H9 (cell line): ENCODE measurements at regions not wholly inside any gene's neighbourhood (a gene's known extent, or its start where the extent isn't known, plus 50 kb on each side); places are given as distances from the start of the nearest gene placed in this dataset.

Source experiments
- DNase-seq: peaks from one replicate; pipeline ENCODE4 v3.0.0-alpha.2; 2017
- H2AFZ ChIP-seq: one replicate; pipeline ENCODE4 v1.6.1; 2013; ENCODE audit warnings: mild to moderate bottlenecking, low read length, control low read depth, moderate library complexity
- H2AK5ac ChIP-seq: 2 replicates; pipeline ENCODE4 v1.6.1; 2013; ENCODE audit warnings: low read length, control low read depth, mixed read lengths; ENCODE audit not compliant: insufficient read length
- H2BK120ac ChIP-seq: one replicate; pipeline ENCODE4 v1.6.1; 2013; ENCODE audit warnings: low read depth, mild to moderate bottlenecking, low read length, control low read depth, inconsistent platforms; ENCODE audit not compliant: poor library complexity, severe bottlenecking
- H2BK12ac ChIP-seq: 2 replicates; pipeline ENCODE4 v1.6.1; 2013; ENCODE audit warnings: low read length, control low read depth, mixed read lengths, low read depth; ENCODE audit not compliant: insufficient read length
- H2BK15ac ChIP-seq: 2 replicates; pipeline ENCODE4 v1.6.1; 2013; ENCODE audit warnings: low read depth, low read length, control low read depth
- H2BK20ac ChIP-seq: one replicate; pipeline ENCODE4 v1.6.1; 2013; ENCODE audit warnings: low read depth, mild to moderate bottlenecking, low read length, control low read depth, inconsistent platforms; ENCODE audit not compliant: poor library complexity, severe bottlenecking
- H2BK5ac ChIP-seq: 2 replicates; pipeline ENCODE4 v1.6.1; 2013; ENCODE audit warnings: low read length, control low read depth, mixed read lengths; ENCODE audit not compliant: insufficient read length
- H3K14ac ChIP-seq: 2 replicates; pipeline ENCODE4 v1.6.1; 2013; ENCODE audit warnings: low read length, control low read depth; ENCODE audit not compliant: insufficient read depth
- H3K18ac ChIP-seq: 2 replicates; pipeline ENCODE4 v1.6.1; 2013; ENCODE audit warnings: low read depth, mild to moderate bottlenecking, mixed read lengths, low read length, control low read depth; ENCODE audit not compliant: insufficient read length
- H3K23ac ChIP-seq: 2 replicates; pipeline ENCODE4 v1.6.1; 2013; ENCODE audit warnings: low read length, control low read depth, mixed read lengths, low read depth; ENCODE audit not compliant: insufficient read length
- H3K23me2 ChIP-seq: 2 replicates; pipeline ENCODE4 v1.6.1; 2013; ENCODE audit warnings: low read depth, mild to moderate bottlenecking, mixed read lengths, low read length, control low read depth; ENCODE audit not compliant: insufficient read length, poor library complexity, severe bottlenecking
- H3K27ac ChIP-seq: 2 replicates; pipeline ENCODE4 v1.5.1; 2013; ENCODE audit warnings: low read length, control low read depth, mixed read lengths, low read depth; ENCODE audit not compliant: insufficient read length
- H3K27me3 ChIP-seq: 2 replicates; pipeline ENCODE4 v1.6.1; 2013; ENCODE audit warnings: low read length, control low read depth, inconsistent platforms; ENCODE audit not compliant: insufficient read depth
- H3K4ac ChIP-seq: 2 replicates; pipeline ENCODE4 v1.6.1; 2013; ENCODE audit warnings: low read depth, mild to moderate bottlenecking, control low read depth, inconsistent platforms, low read length, moderate library complexity
- H3K4me1 ChIP-seq: 2 replicates; pipeline ENCODE4 v1.6.1; 2013; ENCODE audit warnings: low read length, control low read depth, inconsistent platforms; ENCODE audit not compliant: insufficient read depth
- H3K4me2 ChIP-seq: 2 replicates; pipeline ENCODE4 v1.6.1; 2013; ENCODE audit warnings: low read length, control low read depth, mixed read lengths; ENCODE audit not compliant: insufficient read length, insufficient read depth
- H3K56ac ChIP-seq: 2 replicates; pipeline ENCODE4 v1.6.1; 2013; ENCODE audit warnings: low read depth, mild to moderate bottlenecking, mixed read lengths, low read length, control low read depth; ENCODE audit not compliant: insufficient read length
- H3K79me1 ChIP-seq: 2 replicates; pipeline ENCODE4 v1.6.1; 2013; ENCODE audit warnings: low read depth, mild to moderate bottlenecking, moderate library complexity, low read length, control low read depth, inconsistent platforms; ENCODE audit not compliant: insufficient read depth, poor library complexity, severe bottlenecking
- H3K79me2 ChIP-seq: 2 replicates; pipeline ENCODE4 v1.6.1; 2013; ENCODE audit warnings: low read length, control low read depth, inconsistent platforms; ENCODE audit not compliant: insufficient read depth
- H3K9ac ChIP-seq: 2 replicates; pipeline ENCODE4 v1.6.1; 2013; ENCODE audit warnings: low read length, control low read depth, mixed read lengths; ENCODE audit not compliant: insufficient read length; ENCODE audit errors: extremely low read depth
- H3K9me3 ChIP-seq: one replicate; pipeline ENCODE4 v1.6.1; 2013; ENCODE audit warnings: low read depth, low read length, inconsistent platforms; ENCODE audit not compliant: control insufficient read depth
- H3T11ph ChIP-seq: one replicate; pipeline ENCODE4 v1.6.1; 2013; ENCODE audit warnings: mild to moderate bottlenecking, low read length, control low read depth, inconsistent platforms
- H4K20me1 ChIP-seq: one replicate; pipeline ENCODE4 v1.6.1; 2013; ENCODE audit not compliant: control insufficient read depth, insufficient read length, insufficient read depth
- H4K5ac ChIP-seq: 2 replicates; pipeline ENCODE4 v1.6.1; 2013; ENCODE audit warnings: low read depth, mild to moderate bottlenecking, mixed read lengths, low read length, control low read depth; ENCODE audit not compliant: insufficient read length
- H4K8ac ChIP-seq: replicated peaks from 2 replicates; pipeline ENCODE4 v1.6.1; 2013; ENCODE audit warnings: low read length, control low read depth, mixed read lengths, low read depth; ENCODE audit not compliant: insufficient read length
- H4K91ac ChIP-seq: 2 replicates; pipeline ENCODE4 v1.6.1; 2013; ENCODE audit warnings: low read depth, mild to moderate bottlenecking, moderate library complexity, mixed read lengths, low read length, control low read depth; ENCODE audit not compliant: insufficient read length
- H3K27ac Mint-ChIP-seq, 3 experiments: 2 replicates in 2 of 3; 3 replicates in 1 of 3; pipeline ENCODE4 v1.8.0; 2020 to 2021; ENCODE audit warnings: mixed read lengths in 3 of 3, mild to moderate bottlenecking in 1 of 3, moderate library complexity in 1 of 3
- H3K27me3 Mint-ChIP-seq: 2 replicates; pipeline ENCODE4 v1.8.0; 2021; ENCODE audit warnings: low read depth, mild to moderate bottlenecking, moderate library complexity, mixed read lengths
- H3K36me3 Mint-ChIP-seq, 3 experiments: 2 replicates in 2 of 3; 3 replicates in 1 of 3; pipeline ENCODE4 v1.8.0; 2020 to 2021; ENCODE audit warnings: low read depth in 3 of 3, mixed read lengths in 3 of 3; ENCODE audit not compliant: insufficient read depth in 1 of 3
- H3K4me1 Mint-ChIP-seq, 2 experiments: 2 replicates each; pipeline ENCODE4 v1.8.0; 2020; ENCODE audit warnings: mixed read lengths in 2 of 2
- H3K4me3 Mint-ChIP-seq, 2 experiments: 2 replicates in 1 of 2; 3 replicates in 1 of 2; pipeline ENCODE4 v1.8.0; 2020 to 2021; ENCODE audit warnings: mild to moderate bottlenecking in 2 of 2, mixed read lengths in 2 of 2, moderate library complexity in 1 of 2
- H3K9me3 Mint-ChIP-seq, 2 experiments: 2 replicates in 1 of 2; 3 replicates in 1 of 2; pipeline ENCODE4 v1.8.0; 2020; ENCODE audit warnings: mild to moderate bottlenecking in 2 of 2, mixed read lengths in 2 of 2, moderate library complexity in 1 of 2
- WGBS: extraction: QIAGEN DNeasy Blood & Tissue Kit; methylation state at CpG from one replicate; pipeline ENCODE4 v1.1.7; 2013; ENCODE audit warnings: missing lambda C conversion rate, low lambda C conversion rate, mixed read lengths; ENCODE audit not compliant: insufficient read length; ENCODE audit errors: extremely low coverage; 5-methylcytosine and 5-hydroxymethylcytosine counted together
- TF ChIP-seq, protein P1 (sequence below): fragments of 200-600 bp; sonication (generic); conservative IDR thresholded peaks from 3 replicates; pipeline ENCODE4 v1.8.0; 2021; ENCODE audit warnings: antibody characterized with exemption, mild to moderate bottlenecking

DNA sequence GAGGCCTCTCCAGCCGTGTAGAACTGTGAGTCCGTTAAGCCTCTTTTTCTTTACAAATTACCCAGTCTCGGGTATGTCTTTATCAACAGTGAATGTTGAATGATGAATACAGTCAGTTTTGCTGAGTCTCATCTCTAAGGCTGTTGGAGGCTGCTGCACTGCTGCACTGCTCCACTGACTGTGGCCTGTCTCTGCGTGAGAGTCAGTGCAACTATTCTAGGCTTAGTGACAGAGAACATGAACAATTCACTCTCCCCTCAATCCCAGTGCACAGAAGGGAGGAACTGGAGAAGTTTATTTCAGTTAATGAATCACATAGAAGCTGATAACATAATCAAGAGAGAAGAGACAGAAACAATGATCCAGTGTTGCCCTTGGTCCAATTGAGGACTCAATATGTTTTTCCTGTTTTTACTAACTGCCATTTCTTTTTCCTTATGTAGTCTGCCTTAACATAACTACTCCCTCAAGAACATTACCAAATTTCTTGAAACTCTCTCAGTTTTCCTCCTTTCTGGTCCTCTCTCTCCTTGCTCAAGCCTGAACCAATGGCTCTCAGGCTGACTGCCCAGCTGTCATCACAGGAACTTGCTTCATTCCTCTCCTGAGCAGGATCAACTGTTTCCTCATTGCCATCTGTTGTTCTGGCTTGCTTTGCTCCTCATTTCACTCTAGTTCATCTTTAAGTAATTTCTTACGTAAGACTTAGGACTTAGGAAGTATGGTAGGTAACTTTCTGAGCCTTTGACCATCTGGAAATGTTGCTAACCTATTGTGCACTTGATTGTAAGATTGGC lies 483.2 kb downstream of the METTL4 start:
- no peak overlapping the region for H3K56ac ChIP-seq
- no peak overlapping the region for H3T11ph ChIP-seq
- no peak overlapping the region for H3K4me3 Mint-ChIP-seq
- no peak overlapping the region for H2BK20ac ChIP-seq
- DNase-seq = no peak
- H4K20me1 ChIP-seq = no peaks in the 10 kb centered on the region
- no peak overlapping the region for H2AK5ac ChIP-seq
- no peak overlapping the region for H3K23ac ChIP-seq
- H2AFZ ChIP-seq = no peak overlapping the region
- no peak overlapping the region for H3K4ac ChIP-seq
- H3K18ac ChIP-seq = no peak overlapping the region
- H4K5ac ChIP-seq = no peak overlapping the region
- H3K36me3 Mint-ChIP-seq = no peaks in the 10 kb centered on the region
- no peak overlapping the region for H3K27ac ChIP-seq
- H3K4me1 ChIP-seq = peaks cover 3% of the 10 kb centered on the region; the same call in 1 of the 2 replicates
- no peaks in the 10 kb centered on the region; the same call in 1 of the 2 replicates for H3K79me2 ChIP-seq
- no peaks in the 10 kb centered on the region for H3K27me3 Mint-ChIP-seq
- no peak overlapping the region for H3K9ac ChIP-seq
- H2BK12ac ChIP-seq = no peak overlapping the region
- no peak overlapping the region for H2BK15ac ChIP-seq
- H3K4me1 Mint-ChIP-seq = peaks cover 10 to 11% of the 10 kb centered on the region in 2 experiments
- H3K9me3 Mint-ChIP-seq = no peaks in the 10 kb centered on the region
- H3K23me2 ChIP-seq = no peaks in the 10 kb centered on the region
- no peak overlapping the region for H3K4me2 ChIP-seq
- no peaks in the 10 kb centered on the region for H3K27me3 ChIP-seq
- TF ChIP-seq, protein P1, sequence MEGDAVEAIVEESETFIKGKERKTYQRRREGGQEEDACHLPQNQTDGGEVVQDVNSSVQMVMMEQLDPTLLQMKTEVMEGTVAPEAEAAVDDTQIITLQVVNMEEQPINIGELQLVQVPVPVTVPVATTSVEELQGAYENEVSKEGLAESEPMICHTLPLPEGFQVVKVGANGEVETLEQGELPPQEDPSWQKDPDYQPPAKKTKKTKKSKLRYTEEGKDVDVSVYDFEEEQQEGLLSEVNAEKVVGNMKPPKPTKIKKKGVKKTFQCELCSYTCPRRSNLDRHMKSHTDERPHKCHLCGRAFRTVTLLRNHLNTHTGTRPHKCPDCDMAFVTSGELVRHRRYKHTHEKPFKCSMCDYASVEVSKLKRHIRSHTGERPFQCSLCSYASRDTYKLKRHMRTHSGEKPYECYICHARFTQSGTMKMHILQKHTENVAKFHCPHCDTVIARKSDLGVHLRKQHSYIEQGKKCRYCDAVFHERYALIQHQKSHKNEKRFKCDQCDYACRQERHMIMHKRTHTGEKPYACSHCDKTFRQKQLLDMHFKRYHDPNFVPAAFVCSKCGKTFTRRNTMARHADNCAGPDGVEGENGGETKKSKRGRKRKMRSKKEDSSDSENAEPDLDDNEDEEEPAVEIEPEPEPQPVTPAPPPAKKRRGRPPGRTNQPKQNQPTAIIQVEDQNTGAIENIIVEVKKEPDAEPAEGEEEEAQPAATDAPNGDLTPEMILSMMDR = no peak
- H3K9me3 ChIP-seq = no peaks in the 10 kb centered on the region
- WGBS = no CpG with 5 or more reads among the region's 5 CpGs
- no peak overlapping the region for H4K91ac ChIP-seq
- no peak overlapping the region for H3K14ac ChIP-seq
- no peak overlapping the region for H2BK120ac ChIP-seq
- H2BK5ac ChIP-seq = no peak overlapping the region
- no peak overlapping the region for H4K8ac ChIP-seq
- H3K27ac Mint-ChIP-seq = no peak overlapping the region; a peak in 1 of 7 replicates
- H3K79me1 ChIP-seq = no peaks in the 10 kb centered on the region
